K562 (cell line): ENCODE measurements at regions not wholly inside any gene's neighbourhood (a gene's known extent, or its start where the extent isn't known, plus 50 kb on each side); places are given as distances from the start of the nearest gene placed in this dataset.

ENCODE experiments used
- ATAC-seq: fragments of 200-7000 bp; cut with Tn5 transposase; 3 replicates; pipeline ENCODE4 v1.9.1; 2020; ENCODE audit warnings: moderate library complexity
- BruUV-seq: library from RNA; stranded (reverse); fragments of 400-500 nt; replicated peaks from 2 replicates; lab custom pipeline; 2021; lab: Mats Ljungman, UMichigan
- CTCF ChIA-PET: fragments of 300-600 bp; formaldehyde crosslinking; extraction: SDS; loops from one replicate; lab custom pipeline; 2021; ENCODE audit warnings: low intra/inter-chr PET ratio; lab: Yijun Ruan, JAX
- POLR2A ChIA-PET: fragments of 300-600, 350-650 bp; sonication (Branson Sonifier 250); formaldehyde crosslinking; extraction: SDS; loops from one replicate; lab custom pipeline; 2021; ENCODE audit warnings: antibody characterized with exemption, inconsistent platforms; lab: Yijun Ruan, JAX
- DNase-seq, 4 experiments: peaks; one replicate each; pipeline versions ENCODE4 v3.0.0 to v3.0.0-alpha.2; 2011 to 2018; ENCODE audit warnings: low spot score in 3 of 4, mixed read lengths in 3 of 4; ENCODE audit errors: extremely low read depth in 1 of 4
- FAIRE-seq: peaks from 2 replicates; lab custom pipeline; 2011; peaks lifted over from hg19 to GRCh38; lab: Jason Lieb, UNC
- H2AFZ ChIP-seq: 2 replicates; pipeline ENCODE4 v1.6.0; 2011; ENCODE audit warnings: low read depth, low read length, control low read depth, inconsistent platforms
- H3K27ac ChIP-seq: fragments of 200-600 bp; 3 replicates; pipeline ENCODE4 v1.8.0; 2011; ENCODE audit warnings: low read depth, mild to moderate bottlenecking, control low read depth, inconsistent platforms, low read length, moderate library complexity, mixed read lengths; ENCODE audit errors: extremely low read depth
- H3K27me3 ChIP-seq, 2 experiments: fragments of 300-600 bp in 1 of 2; 2 replicates in 1 of 2; 3 replicates in 1 of 2; pipeline versions ENCODE4 v1.6.0 to v1.8.0; 2011; ENCODE audit warnings: inconsistent platforms in 2 of 2, low read length in 2 of 2, mild to moderate bottlenecking in 1 of 2, mixed read lengths in 1 of 2, moderate library complexity in 1 of 2; ENCODE audit not compliant: control insufficient read depth in 2 of 2, insufficient read depth in 2 of 2
- H3K36me3 ChIP-seq: fragments of 300-600 bp; 3 replicates; pipeline ENCODE4 v1.8.0; 2011; ENCODE audit warnings: mild to moderate bottlenecking, low read length, inconsistent platforms; ENCODE audit not compliant: control insufficient read depth, insufficient read depth
- H3K4me1 ChIP-seq, 2 experiments: fragments of 200-600 bp in 1 of 2; replicated peaks in 1 of 2; 2 replicates in 1 of 2; 3 replicates in 1 of 2; pipeline versions ENCODE4 v1.5.1 to v1.8.0; 2011; ENCODE audit warnings: inconsistent platforms in 2 of 2, low read length in 2 of 2, mild to moderate bottlenecking in 1 of 2, mixed read lengths in 1 of 2, moderate library complexity in 1 of 2; ENCODE audit not compliant: control insufficient read depth in 2 of 2, insufficient read depth in 2 of 2
- H3K4me2 ChIP-seq: 2 replicates; pipeline ENCODE4 v1.6.1; 2011; ENCODE audit warnings: low read length, control low read depth, inconsistent platforms, mixed read lengths; ENCODE audit not compliant: insufficient read depth
- H3K4me3 ChIP-seq: fragments of 200-600 bp; sonication (generic), shearing (Covaris generic); 2 replicates; pipeline ENCODE4 v1.5.1; 2016; ENCODE audit warnings: control low read depth, inconsistent platforms
- H3K79me2 ChIP-seq: fragments of 200-600 bp; 3 replicates; pipeline ENCODE4 v1.8.0; 2011; ENCODE audit warnings: low read length, inconsistent platforms; ENCODE audit not compliant: control insufficient read depth, insufficient read depth
- H3K9ac ChIP-seq, 2 experiments: 2 replicates each; pipeline versions ENCODE4 v1.6.0 to v1.6.1; 2011; ENCODE audit warnings: low read depth in 2 of 2, low read length in 2 of 2, control low read depth in 1 of 2, inconsistent platforms in 1 of 2, mild to moderate bottlenecking in 1 of 2, mixed read lengths in 1 of 2; ENCODE audit not compliant: insufficient read depth in 1 of 2
- H3K9me1 ChIP-seq: one replicate; pipeline ENCODE4 v1.6.0; 2011; ENCODE audit warnings: inconsistent platforms, mild to moderate bottlenecking, low read length, moderate library complexity; ENCODE audit not compliant: control insufficient read depth, insufficient read depth
- H3K9me3 ChIP-seq: replicated peaks from 2 replicates; pipeline ENCODE4 v1.5.1; 2011; ENCODE audit warnings: low read depth, low read length, inconsistent platforms; ENCODE audit not compliant: control insufficient read depth, insufficient read depth
- H4K20me1 ChIP-seq: replicated peaks from 2 replicates; pipeline ENCODE4 v1.6.1; 2011; ENCODE audit warnings: low read length, inconsistent platforms, mixed read lengths; ENCODE audit not compliant: control insufficient read depth, insufficient read depth
- CBFA2T2 ChIP-seq: fragments of 450-650 bp; conservative IDR thresholded peaks from 2 replicates; pipeline ENCODE4 v1.6.1; 2017; ENCODE audit warnings: mild to moderate bottlenecking
- CREB5 ChIP-seq: fragments of 250-450 bp; sonication (Bioruptor Pico); IDR thresholded peaks from 2 replicates; pipeline ENCODE4 v1.5.0; 2020; ENCODE audit warnings: mild to moderate bottlenecking
- OTX1 ChIP-seq: fragments of 450-650 bp; formaldehyde crosslinking; IDR thresholded peaks from 2 replicates; pipeline ENCODE4 v1.4.0; 2022; ENCODE audit warnings: mild to moderate bottlenecking
- POLR2AphosphoS5 ChIP-seq: IDR thresholded peaks from 2 replicates; pipeline ENCODE4 v1.6.1; 2011; ENCODE audit warnings: mild to moderate bottlenecking, low read depth, low read length, moderate library complexity; ENCODE audit not compliant: control insufficient read depth, insufficient read depth
- SREBF1 ChIP-seq: fragments of 150-350 bp; IDR thresholded peaks from 2 replicates; pipeline ENCODE4 v1.6.1; 2014; ENCODE audit warnings: antibody characterized with exemption, low read depth, low read length, borderline replicate concordance
- TEAD2 ChIP-seq: fragments of 450-650 bp; IDR thresholded peaks from 2 replicates; pipeline ENCODE4 v1.6.1; 2016; ENCODE audit warnings: missing genetic modification characterization, control low read depth, missing compliant biosample characterization
- ZBED1 ChIP-seq: IDR thresholded peaks from 2 replicates; pipeline ENCODE4 v1.6.1; 2014
- ZBTB17 ChIP-seq: fragments of 450-650 bp; formaldehyde crosslinking; IDR thresholded peaks from 2 replicates; pipeline ENCODE4 v1.4.0; 2020; ENCODE audit warnings: mild to moderate bottlenecking
- ZBTB9 ChIP-seq: fragments of 450-650 bp; formaldehyde crosslinking; IDR thresholded peaks from 2 replicates; pipeline ENCODE4 v1.4.0; 2020; ENCODE audit warnings: mild to moderate bottlenecking, moderate library complexity
- ZFP30 ChIP-seq: fragments of 250-450 bp; sonication (Bioruptor Pico); IDR thresholded peaks from 2 replicates; pipeline ENCODE4 v1.8.0; 2022; ENCODE audit warnings: moderate library complexity, mild to moderate bottlenecking, inconsistent platforms, borderline replicate concordance
- ZNF23 ChIP-seq: fragments of 250-450 bp; sonication (Bioruptor Pico); IDR thresholded peaks from 2 replicates; pipeline ENCODE4 v1.4.0; 2020; ENCODE audit warnings: mild to moderate bottlenecking
- WGBS: fragments of 100-300 bp; shearing (Covaris generic); methylation state at CpG from one replicate; pipeline ENCODE4 v1.1.6; 2016; ENCODE audit warnings: low coverage, mixed read lengths; ENCODE audit not compliant: insufficient coverage; ENCODE audit errors: missing lambda C conversion rate; 5-methylcytosine and 5-hydroxymethylcytosine counted together
- in situ Hi-C: fragments of 300-500 bp; cut with MboI; formaldehyde crosslinking; loops from 4 replicates; pipeline ENCODE4 v1.15.0; 2018; ENCODE audit warnings: inconsistent platforms, mixed read lengths
- intact Hi-C: fragments of 100-400 bp; cut with micrococcal nuclease; formaldehyde crosslinking; loops from 2 replicates; pipeline ENCODE4 v1.14.2; 2022
- TF ChIP-seq, protein P1 (sequence below), 2 experiments: fragments of 150-350 bp in 1 of 2; IDR thresholded peaks; 2 replicates each; pipeline ENCODE4 v1.6.1; 2012 to 2016; ENCODE audit warnings: low read depth in 2 of 2, low read length in 2 of 2, mild to moderate bottlenecking in 1 of 2, moderate library complexity in 1 of 2
- TF ChIP-seq, protein P2 (sequence below): sonication (generic); formaldehyde crosslinking; IDR thresholded peaks from 2 replicates; pipeline ENCODE4 v1.8.0; 2022; ENCODE audit warnings: missing genetic modification reagents, mild to moderate bottlenecking, borderline replicate concordance
- TF ChIP-seq, protein P3 (sequence below): sonication (generic); formaldehyde crosslinking; IDR thresholded peaks from 2 replicates; pipeline ENCODE4 v1.8.1; 2023; ENCODE audit warnings: mild to moderate bottlenecking, missing genetic modification reagents

- in situ Hi-C loops, result no loop called here
- ATAC-seq, result no peak
- Histone ChIP-seq H3K9me3 (no peaks in the 10 kb centered on the region), H3K27me3 (no peaks in the 10 kb centered on the region), H3K9ac (no peak overlapping the region), H3K36me3 (no peaks in the 10 kb centered on the region), H3K27ac (no peak overlapping the region), H3K79me2 (no peaks in the 10 kb centered on the region), H3K9me1 (no peaks in the 10 kb centered on the region), H3K4me2 (no peak overlapping the region), H3K4me1 (no peaks in the 10 kb centered on the region), H2AFZ (no peak overlapping the region), H4K20me1 (no peaks in the 10 kb centered on the region), H3K4me3 (no peak overlapping the region)
- FAIRE-seq, result no peak
- POLR2A ChIA-PET, result no interaction called here
- DNase-seq, result no peak
- BruUV-seq, result no TSS peak
- 0% methylated on average over 3 of the region's 3 CpGs for WGBS
- CTCF ChIA-PET, result no interaction called here
- intact Hi-C loops, result no loop called here
- TF ChIP-seq POLR2AphosphoS5 (no peak), CREB5 (CRISPR knock-in tag) (no peak), CBFA2T2 (no peak), SREBF1 (no peak), ZNF23 (CRISPR knock-in tag) (no peak), ZBED1 (no peak), ZFP30 (no peak), OTX1 (CRISPR knock-in tag) (no peak), ZBTB9 (CRISPR knock-in tag) (no peak), ZBTB17 (no peak), TEAD2 (no peak)
- TF ChIP-seq, protein P1, sequence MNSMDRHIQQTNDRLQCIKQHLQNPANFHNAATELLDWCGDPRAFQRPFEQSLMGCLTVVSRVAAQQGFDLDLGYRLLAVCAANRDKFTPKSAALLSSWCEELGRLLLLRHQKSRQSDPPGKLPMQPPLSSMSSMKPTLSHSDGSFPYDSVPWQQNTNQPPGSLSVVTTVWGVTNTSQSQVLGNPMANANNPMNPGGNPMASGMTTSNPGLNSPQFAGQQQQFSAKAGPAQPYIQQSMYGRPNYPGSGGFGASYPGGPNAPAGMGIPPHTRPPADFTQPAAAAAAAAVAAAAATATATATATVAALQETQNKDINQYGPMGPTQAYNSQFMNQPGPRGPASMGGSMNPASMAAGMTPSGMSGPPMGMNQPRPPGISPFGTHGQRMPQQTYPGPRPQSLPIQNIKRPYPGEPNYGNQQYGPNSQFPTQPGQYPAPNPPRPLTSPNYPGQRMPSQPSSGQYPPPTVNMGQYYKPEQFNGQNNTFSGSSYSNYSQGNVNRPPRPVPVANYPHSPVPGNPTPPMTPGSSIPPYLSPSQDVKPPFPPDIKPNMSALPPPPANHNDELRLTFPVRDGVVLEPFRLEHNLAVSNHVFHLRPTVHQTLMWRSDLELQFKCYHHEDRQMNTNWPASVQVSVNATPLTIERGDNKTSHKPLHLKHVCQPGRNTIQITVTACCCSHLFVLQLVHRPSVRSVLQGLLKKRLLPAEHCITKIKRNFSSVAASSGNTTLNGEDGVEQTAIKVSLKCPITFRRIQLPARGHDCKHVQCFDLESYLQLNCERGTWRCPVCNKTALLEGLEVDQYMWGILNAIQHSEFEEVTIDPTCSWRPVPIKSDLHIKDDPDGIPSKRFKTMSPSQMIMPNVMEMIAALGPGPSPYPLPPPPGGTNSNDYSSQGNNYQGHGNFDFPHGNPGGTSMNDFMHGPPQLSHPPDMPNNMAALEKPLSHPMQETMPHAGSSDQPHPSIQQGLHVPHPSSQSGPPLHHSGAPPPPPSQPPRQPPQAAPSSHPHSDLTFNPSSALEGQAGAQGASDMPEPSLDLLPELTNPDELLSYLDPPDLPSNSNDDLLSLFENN (IDR thresholded peaks at IDR 0.05; ENCODE audit: low read depth in 2 of 2, low read length in 2 of 2), result no peak
- TF ChIP-seq, protein P2, sequence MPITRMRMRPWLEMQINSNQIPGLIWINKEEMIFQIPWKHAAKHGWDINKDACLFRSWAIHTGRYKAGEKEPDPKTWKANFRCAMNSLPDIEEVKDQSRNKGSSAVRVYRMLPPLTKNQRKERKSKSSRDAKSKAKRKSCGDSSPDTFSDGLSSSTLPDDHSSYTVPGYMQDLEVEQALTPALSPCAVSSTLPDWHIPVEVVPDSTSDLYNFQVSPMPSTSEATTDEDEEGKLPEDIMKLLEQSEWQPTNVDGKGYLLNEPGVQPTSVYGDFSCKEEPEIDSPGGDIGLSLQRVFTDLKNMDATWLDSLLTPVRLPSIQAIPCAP (CRISPR knock-in tag), result no peak
- TF ChIP-seq, protein P3, sequence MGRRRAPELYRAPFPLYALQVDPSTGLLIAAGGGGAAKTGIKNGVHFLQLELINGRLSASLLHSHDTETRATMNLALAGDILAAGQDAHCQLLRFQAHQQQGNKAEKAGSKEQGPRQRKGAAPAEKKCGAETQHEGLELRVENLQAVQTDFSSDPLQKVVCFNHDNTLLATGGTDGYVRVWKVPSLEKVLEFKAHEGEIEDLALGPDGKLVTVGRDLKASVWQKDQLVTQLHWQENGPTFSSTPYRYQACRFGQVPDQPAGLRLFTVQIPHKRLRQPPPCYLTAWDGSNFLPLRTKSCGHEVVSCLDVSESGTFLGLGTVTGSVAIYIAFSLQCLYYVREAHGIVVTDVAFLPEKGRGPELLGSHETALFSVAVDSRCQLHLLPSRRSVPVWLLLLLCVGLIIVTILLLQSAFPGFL (CRISPR knock-in tag), result no peak
Measured at GRCh38 chr10:56785292-56785691, 424.2 kb upstream of the ZWINT start.
